DMS53 (cell line): ENCODE measurements at regions not wholly inside any gene's neighbourhood (a gene's known extent, or its start where the extent isn't known, plus 50 kb on each side); places are given as distances from the start of the nearest gene placed in this dataset.

Source experiments
- DNase-seq: peaks from one replicate; lab custom pipeline; 2025; lab: John Stamatoyannopoulos, UW

DNA sequence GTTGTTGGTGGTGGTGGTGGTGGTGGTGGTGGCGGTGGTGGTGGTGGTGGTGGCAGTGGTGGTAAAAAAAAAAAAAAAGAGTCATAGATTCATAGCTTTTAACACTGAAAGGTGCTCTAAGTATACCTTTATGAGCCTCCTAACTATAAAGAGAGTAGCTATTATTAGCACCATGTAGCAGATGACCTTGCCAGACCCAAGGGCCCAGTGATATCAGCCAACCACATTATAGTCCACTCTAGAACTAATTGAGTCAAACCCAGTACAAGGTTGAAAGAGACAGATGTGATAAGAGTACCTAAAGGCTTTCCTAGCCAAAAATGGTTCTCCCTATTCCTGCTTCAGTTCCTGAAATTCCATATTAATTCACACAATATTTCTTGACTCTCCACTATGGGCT is 245.3 kb downstream of the HACE1 start:
- peak; percentile 44 for DNase-seq

DNA sequence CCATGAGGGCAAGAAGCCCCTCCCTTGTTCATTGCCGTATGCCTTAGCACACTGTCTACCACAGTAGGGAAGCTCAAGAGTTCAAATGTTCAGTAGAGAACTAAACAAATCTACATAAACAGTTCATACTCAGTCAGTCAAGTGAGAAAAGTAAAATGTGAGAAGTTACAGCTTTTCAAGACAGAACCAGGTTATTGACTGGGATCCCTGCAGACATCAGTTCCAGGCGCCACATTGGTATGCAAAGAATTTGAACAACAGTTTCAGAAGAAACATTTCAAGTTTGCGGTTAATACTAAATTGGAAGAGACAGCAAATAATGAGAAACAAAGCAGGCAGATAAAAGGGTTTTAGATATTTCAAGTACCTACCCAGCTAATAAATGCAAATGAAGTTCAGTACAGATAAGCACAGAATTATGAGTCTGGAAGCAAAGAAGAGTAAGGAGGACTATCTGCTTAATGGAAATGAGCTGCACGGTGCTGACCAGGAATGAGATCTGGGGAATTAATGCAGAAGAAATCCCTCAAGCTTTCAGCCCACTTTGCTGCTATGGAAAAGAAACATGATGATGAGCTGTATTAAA is 246.2 kb downstream of the HACE1 start:
- DNase-seq: no peak

DNA sequence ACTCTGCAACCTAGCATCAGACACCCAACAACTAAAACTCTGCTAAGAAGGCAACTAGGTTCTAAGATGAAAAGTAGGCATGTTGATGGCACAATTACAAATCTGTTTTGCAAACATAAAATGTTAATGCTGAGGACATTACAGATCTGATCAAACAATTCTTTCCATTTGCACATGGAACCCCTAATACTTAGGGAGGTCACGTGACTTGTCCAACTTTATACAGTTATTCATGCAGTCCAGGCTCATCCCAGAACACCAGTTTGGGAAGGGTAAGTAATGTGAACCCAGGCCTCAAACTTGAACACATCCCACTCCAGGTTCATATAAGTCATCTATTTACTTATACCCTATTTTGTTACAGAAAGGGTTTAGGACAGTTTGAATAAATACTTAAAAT is 247.2 kb downstream of the HACE1 start:
- DNase-seq: no peak

DNA sequence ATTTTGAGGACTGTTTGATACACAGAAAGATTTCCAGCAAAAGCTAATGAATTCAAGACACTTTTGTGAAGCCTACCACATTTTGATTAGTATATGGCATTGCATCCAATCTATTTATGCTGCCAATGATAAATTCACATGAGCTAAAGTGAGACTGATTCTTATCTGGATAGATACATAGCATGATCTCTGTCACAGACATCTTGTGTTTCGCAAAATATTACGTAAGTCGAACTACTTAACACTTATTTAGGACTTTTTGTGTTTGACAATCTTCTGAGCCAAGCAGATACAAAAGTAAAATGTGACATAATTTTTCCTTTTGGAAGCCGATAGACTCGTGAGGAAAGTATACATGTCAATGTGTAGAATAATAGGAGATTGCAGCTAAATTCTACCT is 251.6 kb downstream of the HACE1 start:
- DNase-seq: no peak

DNA sequence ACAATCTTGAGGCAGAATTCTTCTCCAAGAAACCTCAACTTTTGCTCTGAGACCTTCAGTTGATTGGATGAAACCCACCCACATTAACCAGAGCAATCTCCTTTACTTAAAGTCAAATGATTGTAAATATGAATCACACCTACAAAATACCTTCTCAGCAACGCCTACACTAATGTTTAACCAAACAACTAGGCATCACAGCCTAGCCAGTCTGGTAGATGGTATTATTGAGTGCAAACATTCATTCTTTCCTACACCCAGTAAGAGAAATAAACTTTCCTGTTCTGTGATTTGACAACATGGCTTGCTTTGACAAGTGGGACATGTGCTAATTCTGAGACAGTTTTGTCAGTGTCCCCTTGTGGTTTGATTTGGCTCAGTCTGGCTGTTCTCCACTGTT is 252.2 kb downstream of the HACE1 start:
- no peak for DNase-seq

DNA sequence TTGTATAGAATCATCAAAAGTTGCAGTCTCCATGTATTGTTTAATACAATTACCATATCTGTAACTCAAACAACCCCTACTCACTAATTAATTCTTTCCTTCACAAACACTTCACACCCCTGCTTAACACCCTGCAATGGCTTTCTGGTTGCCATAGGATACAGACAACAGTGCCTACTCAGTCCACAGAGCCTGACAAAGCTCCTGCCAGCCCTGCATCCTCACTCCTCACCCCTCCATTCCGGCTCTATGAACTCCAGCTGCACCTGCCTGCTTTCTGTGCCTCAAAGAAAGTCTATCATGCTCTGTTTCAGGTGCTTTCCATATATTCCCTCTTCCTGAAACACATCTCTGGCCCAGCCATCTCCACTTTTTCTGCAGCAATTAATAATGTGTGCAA is 253.4 kb downstream of the HACE1 start:
- peak; percentile 88 for DNase-seq

DNA sequence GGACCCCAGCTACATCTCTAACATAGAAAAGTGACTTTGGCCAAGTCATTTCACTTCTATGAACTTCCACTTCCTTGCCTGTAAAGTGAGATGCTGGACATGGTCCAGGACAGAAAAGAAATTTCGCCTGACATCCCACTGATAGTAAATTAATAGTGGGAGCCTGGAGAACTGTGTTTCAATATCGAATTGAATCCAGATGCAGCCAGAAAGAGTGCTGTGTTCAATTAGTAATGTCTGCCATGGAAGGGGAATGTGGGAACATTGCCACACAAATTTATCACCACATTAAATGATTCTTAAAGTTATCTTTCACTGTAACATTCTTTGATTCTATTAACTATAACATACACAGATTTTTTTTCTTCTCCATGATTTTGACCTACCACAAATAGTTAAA is 255.0 kb downstream of the HACE1 start:
- no peak for DNase-seq

DNA sequence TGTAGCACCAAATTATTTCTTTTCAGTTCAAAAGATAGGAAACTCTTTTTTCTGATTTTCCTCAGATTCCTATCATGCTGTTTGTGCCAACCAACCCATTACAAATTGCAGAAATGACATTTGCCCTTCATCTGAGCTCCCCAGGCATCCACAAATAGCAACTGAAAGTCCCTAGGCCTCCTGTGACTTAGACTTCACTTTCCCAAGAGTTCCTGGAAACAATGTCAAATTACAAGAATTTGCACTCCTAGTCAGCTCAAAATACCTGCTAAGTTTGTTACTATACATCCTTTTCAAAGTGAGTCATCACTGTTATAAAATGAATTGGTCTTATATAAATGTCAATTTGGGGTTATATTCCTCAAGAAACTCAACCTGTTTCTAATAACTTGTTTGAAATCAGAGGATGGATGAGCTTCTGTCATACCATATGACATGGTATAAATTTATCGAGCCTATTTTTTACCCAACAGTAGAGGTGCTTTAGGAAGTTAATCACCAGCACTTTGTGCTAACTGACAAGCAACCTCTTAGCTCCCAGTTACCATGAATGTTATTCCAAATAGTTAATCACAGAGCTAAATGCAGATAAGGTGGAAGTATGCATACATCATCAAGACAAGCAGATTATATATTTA is 256.5 kb downstream of the HACE1 start:
- DNase-seq: no peak

DNA sequence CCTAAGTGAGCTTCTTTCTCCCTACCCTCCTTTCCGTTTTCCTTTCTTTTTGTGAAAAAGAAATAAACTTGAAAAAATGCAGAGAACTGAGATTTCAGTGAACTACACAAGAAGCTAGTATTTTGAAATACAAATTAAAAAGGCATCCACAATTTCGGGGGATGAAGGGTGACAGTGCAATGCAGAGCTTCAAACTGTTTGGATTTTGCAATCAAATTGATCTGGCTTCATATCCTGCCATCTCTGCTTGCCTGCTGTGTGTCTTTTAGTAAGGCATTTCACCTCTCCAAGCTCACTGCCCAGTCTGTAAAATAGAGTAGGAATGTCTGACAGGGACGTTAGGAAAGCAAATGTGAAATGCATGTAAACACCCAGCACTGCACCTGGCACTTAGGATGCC is 258.0 kb downstream of the HACE1 start:
- DNase-seq: no peak

DNA sequence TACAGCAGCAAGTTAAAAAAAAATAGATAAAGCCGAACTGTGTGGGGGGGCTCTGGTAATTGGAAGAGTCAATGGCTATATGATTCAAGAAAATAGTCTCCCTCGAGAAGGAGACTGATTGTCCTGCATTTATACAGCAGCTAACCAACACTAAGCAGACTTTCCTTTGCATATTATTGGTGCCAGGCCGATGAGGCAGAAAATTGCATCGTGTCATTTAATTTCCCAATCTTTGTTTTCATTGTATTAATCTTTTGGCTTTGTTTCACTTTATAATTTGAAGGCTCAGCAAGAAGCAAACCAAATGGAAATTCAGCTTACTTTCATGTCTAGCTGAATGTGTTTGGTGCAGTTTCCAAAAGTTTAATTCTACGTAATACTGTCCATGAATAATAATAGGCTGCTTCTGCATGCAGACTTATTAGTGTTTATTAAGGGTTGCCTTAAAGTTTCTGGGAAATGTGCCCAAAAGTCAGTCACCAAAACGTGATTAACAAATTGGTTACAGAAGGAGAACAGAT is 258.5 kb downstream of the HACE1 start:
- DNase-seq: no peak

DNA sequence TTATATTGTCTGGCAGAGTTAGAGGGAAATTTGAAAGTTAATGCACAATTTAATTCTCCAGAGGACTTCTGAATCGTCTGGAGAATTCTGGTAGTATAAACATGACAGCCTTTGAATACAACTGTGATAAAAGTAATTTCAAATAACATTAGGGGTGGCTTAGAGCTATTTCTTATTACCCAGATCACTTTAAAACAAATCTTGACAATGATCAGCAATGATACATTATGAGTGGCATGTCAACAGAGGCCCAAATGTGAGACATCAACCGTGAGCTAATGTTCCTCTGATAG is 259.1 kb downstream of the HACE1 start:
- DNase-seq: no peak

DNA sequence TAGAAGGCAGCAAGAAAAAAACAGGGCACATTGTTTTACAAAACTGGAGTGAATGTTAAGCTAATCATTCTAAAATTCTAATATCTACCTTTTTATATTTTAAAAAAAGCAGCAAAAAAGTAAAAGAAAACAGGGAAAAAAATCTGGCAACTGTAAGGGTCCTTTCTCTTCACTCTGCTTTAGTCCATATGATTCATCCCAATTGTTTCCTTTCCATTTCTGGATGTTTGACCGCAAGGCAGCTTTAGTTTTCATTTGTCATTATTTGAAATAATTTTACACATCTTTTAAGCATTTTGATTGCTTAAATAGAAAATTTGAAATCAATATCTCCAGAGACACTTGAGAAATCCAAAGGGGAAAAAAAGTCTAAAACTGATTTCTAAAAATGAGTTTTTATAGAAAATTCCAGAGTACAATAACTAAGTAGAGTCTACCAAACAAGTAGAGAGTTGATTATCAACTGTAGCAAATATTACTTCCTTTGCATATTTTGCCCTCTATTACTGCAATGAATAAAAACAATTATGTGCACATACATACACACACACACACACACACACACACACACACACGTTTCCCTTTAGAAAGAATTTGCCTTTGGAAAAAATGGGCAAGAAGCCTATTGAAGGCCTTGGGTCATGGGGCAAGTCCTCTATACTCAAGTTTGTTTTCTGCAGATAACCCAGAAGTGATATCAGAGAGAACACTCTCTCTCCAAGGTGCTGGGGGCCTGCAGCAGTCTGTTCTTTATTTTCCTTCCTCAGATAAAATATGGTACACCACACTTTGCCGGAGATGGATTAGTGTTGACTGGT is 259.7 kb downstream of the HACE1 start:
- DNase-seq: no peak

DNA sequence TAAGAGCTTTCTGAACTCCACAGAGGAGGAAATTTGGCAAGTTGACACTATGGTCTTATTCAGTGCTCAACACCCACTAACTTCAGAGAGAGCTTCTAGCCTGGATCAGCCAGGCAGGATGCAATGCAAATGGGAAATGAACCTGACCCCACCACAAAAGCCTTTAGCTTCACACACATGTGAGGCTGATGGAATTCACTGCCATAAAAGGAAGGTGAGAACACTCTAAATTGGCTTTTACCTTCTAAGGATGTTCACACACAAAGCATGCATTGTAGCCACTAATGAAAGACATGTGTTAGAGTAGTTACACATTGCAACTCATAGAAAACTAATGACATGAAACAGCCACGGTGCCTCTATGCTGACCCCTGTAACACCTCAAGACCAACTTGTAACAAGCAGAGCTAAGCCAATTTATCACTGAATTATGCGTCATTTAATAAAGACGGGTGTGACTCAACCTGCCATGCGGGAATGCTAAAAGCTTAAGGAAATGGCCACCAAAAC is 262.1 kb downstream of the HACE1 start:
- no peak for DNase-seq

DNA sequence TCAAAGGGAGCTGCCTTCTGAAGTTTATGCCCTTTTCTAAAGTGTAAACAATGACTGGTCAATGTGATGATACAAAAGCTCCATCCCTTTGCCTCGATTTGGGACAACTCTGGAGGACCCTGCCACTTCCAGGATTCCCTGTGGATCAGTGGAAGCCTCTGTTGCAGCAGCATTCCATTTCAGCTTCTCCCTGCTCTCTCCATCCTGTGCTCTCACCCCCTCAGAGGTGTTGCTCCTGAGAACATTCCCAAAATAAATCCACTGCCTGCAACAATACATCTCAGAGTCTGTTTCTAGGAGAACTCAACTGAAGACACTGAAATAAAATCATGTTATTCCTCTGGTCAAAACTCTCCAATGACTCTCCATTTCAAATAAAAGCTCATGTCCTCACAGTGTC is 263.6 kb downstream of the HACE1 start:
- DNase-seq: no peak

DNA sequence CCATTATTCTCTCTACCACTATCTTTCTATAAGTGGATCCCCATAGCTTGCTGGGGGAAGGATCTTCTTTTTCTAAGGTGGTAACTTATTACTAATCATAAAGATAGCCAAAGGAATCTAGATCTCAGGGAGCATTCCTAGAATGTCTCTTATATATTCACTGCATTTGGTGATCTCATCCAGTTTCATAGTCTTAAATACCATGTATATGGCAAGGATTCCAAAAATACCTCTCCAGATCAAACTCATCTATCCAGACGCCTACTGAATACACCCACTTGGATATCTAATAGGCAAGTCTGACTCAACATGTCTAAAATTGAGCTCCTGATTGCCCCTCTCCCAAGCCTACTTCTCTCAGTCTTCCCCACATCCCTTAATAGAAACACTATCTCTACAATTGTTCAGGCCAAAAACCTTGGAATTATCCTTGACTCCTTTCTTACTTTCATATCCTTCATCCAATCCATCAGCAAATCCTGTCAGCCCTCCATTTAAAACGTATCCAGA is 264.4 kb downstream of the HACE1 start:
- DNase-seq: no peak

DNA sequence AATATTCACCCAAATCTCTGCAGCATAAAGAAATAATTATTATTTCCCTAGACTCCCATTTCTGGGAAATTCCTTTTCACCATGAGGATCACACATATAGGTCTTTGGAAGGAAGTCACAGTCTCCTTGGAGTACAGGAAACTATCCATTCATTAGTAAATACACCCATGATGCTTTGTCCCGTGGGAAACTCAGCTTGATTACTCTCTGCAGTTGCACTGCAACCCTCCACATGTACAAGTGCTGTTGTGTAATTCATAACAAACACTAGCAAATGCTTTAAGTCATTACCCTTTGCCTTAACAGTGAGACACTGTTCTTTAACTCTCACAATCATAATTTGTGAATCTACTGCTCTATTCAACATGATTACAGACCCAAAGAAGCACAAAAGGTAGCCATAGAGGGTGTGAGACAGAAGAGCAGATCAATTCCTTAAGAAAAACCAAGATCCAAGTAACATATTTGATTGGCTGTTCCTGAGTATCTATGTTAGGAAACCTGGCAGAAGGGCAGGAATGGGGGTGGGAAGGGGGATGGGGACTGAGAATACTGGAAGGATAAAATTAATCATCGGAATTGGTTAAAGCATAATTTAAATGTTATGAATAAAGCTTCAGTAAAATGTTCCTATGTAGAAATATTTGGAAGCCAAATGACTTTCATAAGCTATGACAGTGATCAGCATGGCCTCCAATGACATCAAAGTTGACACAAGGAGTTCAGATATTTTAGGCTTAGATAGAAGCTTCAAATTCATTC is 268.0 kb downstream of the HACE1 start:
- DNase-seq: no peak

DNA sequence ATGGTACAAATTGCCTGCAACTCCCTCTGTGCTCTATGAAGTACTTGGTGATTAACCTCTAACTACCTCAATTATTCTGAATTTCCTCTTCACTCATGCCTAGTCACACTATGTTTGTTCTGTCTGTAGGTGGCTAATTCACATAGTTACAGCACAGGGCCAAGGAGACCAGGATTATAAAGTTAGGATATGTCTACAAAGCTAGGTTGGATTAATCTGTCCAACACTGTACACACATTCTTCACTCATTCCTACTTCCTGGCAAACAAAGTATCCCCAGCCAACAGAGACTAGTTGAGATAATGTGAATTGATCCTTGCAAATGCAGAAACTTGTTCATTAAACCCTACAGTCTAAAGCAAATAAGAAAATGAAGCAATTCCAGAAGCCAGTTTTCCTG is 269.8 kb downstream of the HACE1 start:
- peak; percentile 8 for DNase-seq

DNA sequence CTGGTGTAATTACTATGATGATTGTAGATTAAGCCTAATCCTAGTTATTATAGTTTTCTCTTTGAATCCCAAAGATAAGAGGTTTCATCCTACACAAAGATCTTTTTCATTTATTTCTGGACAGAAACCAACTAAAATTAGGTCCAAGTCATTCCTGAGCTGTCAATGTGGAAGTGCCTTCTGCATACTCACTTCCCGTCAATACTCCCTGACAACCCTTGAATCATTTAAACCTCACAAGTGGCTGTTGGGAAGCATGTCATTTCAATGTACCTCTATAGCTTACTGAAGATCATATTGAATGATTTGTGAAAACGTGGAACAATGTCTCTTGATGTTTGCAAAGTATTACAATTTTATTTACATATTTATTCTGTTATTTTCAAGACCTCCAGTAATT is 274.1 kb downstream of the HACE1 start:
- DNase-seq: no peak

DNA sequence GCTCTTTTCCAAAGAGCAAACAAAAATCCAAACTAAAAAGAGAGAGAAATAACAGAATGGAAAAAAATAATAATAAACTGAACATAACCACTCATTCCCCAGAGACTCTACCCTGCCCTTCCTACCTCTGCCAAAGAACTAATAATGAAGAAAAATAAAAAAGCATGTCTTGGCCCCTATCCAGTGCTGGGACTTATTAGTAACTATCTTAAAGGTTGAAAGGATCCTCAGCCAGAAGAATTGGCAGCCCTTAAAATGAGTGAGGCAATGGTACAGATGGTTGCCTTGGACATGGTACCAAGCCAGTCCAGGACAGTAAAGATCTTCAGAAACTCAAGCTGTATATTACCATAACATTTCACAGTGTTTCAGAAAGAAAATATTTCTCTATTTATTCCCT is 279.3 kb downstream of the HACE1 start:
- no peak for DNase-seq

DNA sequence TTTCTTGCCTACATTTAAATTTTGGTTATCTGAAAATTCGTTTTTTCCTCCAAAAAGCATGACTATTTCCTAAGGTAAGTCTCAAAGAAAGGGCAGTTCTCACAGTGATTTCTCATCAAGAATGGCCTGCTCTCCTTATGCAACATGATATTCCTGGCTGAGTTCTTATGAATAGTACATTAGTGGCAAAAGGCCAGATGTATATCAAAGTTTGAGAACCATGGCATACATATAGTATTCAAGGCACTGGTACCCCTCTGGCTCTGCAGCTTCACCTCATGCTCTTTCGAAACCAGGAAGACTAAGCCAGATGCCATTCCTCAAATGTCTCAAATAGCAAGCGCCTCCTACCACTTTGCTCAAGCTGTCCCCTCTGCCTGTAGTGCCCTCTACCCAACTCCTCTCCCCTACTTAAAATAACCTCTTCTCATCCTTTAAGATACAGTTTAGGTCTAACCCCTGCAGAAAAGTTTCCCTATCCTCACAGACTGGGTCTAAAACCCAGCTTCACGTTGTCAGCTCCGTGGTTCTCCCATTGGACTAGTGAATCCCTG is 280.3 kb downstream of the HACE1 start:
- DNase-seq: no peak

DNA sequence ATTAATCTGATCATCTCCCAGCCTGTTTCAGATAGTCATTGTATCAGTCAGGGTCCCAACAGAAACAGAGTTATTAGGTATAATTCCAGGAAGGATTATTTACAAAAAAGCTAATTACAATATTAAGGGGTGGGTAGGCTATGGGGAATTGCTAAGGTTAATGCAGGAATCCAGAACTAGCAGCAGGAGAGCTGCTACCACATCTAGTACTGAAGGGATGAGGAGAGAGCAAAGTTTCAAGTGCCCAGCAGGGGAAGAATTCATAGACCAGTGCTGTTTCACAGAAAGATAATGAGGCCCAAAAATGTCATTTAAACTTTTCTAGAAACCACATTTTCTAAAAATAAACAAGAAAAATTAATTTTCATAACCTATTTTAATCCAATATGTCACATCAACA is 284.2 kb downstream of the HACE1 start:
- DNase-seq: no peak

DNA sequence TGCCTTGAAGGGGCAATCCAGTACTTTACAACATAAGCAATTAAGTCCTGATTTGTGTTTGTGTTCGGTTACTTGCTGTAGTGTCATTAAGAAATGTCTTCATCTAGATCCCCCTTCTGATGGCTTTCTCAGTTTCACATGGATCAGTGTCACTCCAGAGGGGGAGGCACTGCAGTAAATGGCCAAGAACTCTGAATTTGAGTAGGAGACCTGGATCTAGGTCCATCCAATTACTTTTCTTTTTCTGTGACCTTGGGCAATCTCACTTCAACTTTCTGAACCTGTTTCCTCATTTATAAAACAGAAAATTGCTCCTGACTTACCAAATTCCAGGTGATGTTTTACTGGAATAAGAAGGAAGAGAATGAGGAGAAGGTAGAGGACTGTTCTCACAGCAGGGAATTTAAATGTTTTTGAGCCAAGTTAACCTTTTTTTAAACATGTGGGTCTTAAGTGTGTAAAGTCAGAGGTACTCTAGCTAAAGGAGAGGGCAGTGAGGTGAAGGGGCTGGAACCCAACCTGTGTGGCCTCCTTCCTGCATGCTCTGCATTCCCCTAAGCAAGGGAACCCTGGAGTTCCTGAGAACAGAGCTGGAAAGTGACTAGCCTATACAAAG is 285.5 kb downstream of the HACE1 start:
- no peak for DNase-seq
